CD4-positive, alpha-beta T cell treated with Interleukin-4 for 4 hours (primary cell): ENCODE measurements at regions not wholly inside any gene's neighbourhood (a gene's known extent, or its start where the extent isn't known, plus 50 kb on each side); places are given as distances from the start of the nearest gene placed in this dataset.

Source experiments
- DNase-seq: peaks from one replicate; pipeline ENCODE4 v3.0.0-alpha.2; 2020

GRCh38 chr10:89829262-89829886 lies 128.0 kb downstream of the KIF20B start:
- DNase-seq = no peak

- DNase-seq = no peak
These were observed 128.5 kb downstream of the KIF20B start for GRCh38 chr10:89829887-89830269.

- DNase-seq = no peak
These were observed 129.2 kb downstream of the KIF20B start for GRCh38 chr10:89830624-89831023.

- no peak for DNase-seq
These were observed 135.4 kb downstream of the KIF20B start for GRCh38 chr10:89836840-89837164.

GRCh38 chr10:89837165-89838043 lies 136.0 kb downstream of the KIF20B start:
- DNase-seq = no peak

GRCh38 chr10:89838044-89838615 lies 136.7 kb downstream of the KIF20B start:
- no peak for DNase-seq

- DNase-seq = no peak
These were observed 144.3 kb downstream of the KIF20B start for GRCh38 chr10:89845541-89846280.

- no peak for DNase-seq
These were observed 144.9 kb downstream of the KIF20B start for GRCh38 chr10:89846281-89846630.

GRCh38 chr10:89846786-89847185 lies 145.4 kb downstream of the KIF20B start:
- no peak for DNase-seq

GRCh38 chr10:89852872-89853271 lies 151.5 kb downstream of the KIF20B start:
- DNase-seq = no peak

GRCh38 chr10:89853781-89854191 lies 152.4 kb downstream of the KIF20B start:
- DNase-seq = no peak

- no peak for DNase-seq
These were observed 156.1 kb downstream of the KIF20B start for GRCh38 chr10:89857431-89858042.

GRCh38 chr10:89861199-89861573 lies 159.8 kb downstream of the KIF20B start:
- no peak for DNase-seq

- peak; percentile 48 for DNase-seq
These were observed 160.4 kb downstream of the KIF20B start for GRCh38 chr10:89861584-89862301.

- DNase-seq = no peak
These were observed 166.6 kb downstream of the KIF20B start for GRCh38 chr10:89867964-89868363.

GRCh38 chr10:89869180-89869579 lies 167.8 kb downstream of the KIF20B start:
- DNase-seq = no peak

GRCh38 chr10:89869592-89870156 lies 168.3 kb downstream of the KIF20B start:
- no peak for DNase-seq

- no peak for DNase-seq
These were observed 169.5 kb downstream of the KIF20B start for GRCh38 chr10:89870936-89871335.

GRCh38 chr10:89873055-89873454 lies 171.7 kb downstream of the KIF20B start:
- DNase-seq = no peak

GRCh38 chr10:89875557-89875956 lies 174.2 kb downstream of the KIF20B start:
- DNase-seq = no peak

- no peak for DNase-seq
These were observed 177.7 kb downstream of the KIF20B start for GRCh38 chr10:89879121-89879520.

- no peak for DNase-seq
These were observed 186.0 kb downstream of the KIF20B start for GRCh38 chr10:89887406-89887805.
